Neural progenitor cell (in vitro differentiated cells): ENCODE measurements at regions not wholly inside any gene's neighbourhood (a gene's known extent, or its start where the extent isn't known, plus 50 kb on each side); places are given as distances from the start of the nearest gene placed in this dataset.
"Not testable (repeated sequence)": the region's sequence is repeated elsewhere in the genome, so short reads cannot be mapped to it uniquely, and the experiment has no call there.

Experiments
- DNase-seq: peaks from one replicate; pipeline ENCODE4 v3.0.0-alpha.2; 2016; ENCODE audit warnings: low spot score
- H2AFZ ChIP-seq: fragments of 200-600 bp; sonication (generic); replicated peaks from 2 replicates; pipeline ENCODE4 v1.6.1; 2016; ENCODE audit warnings: antibody characterized with exemption
- H3F3A ChIP-seq: fragments of 200-600 bp; sonication (generic); 2 replicates; pipeline ENCODE4 v1.6.1; 2016; ENCODE audit warnings: antibody characterized with exemption, low read depth
- H3K27ac ChIP-seq: fragments of 200-600 bp; sonication (generic); 2 replicates; pipeline ENCODE4 v1.5.1; 2016; ENCODE audit warnings: mild to moderate bottlenecking
- H3K27me3 ChIP-seq: fragments of 200-600 bp; sonication (generic); 2 replicates; pipeline ENCODE4 v1.6.1; 2016; ENCODE audit warnings: mild to moderate bottlenecking, moderate library complexity
- H3K36me3 ChIP-seq: fragments of 200-600 bp; sonication (generic); 2 replicates; pipeline ENCODE4 v1.5.1; 2016
- H3K4me1 ChIP-seq: fragments of 200-600 bp; sonication (generic); 2 replicates; pipeline ENCODE4 v1.6.1; 2016; ENCODE audit warnings: mixed run types
- H3K4me2 ChIP-seq: fragments of 200-600 bp; sonication (generic); 2 replicates; pipeline ENCODE4 v1.6.1; 2016
- H3K4me3 ChIP-seq: fragments of 200-600 bp; sonication (generic); 2 replicates; pipeline ENCODE4 v1.5.1; 2016
- H3K79me2 ChIP-seq: fragments of 200-600 bp; sonication (generic); 2 replicates; pipeline ENCODE4 v1.6.1; 2016; ENCODE audit warnings: low read depth
- H3K9ac ChIP-seq: fragments of 200-600 bp; sonication (generic); 2 replicates; pipeline ENCODE4 v1.6.1; 2016
- H3K9me3 ChIP-seq: fragments of 200-600 bp; sonication (generic); 2 replicates; pipeline ENCODE4 v1.5.1; 2016; ENCODE audit warnings: low read depth
- H4K20me1 ChIP-seq: fragments of 200-600 bp; sonication (generic); 2 replicates; pipeline ENCODE4 v1.6.1; 2016; ENCODE audit warnings: low read depth
- H3K27ac Mint-ChIP-seq: 3 replicates; pipeline ENCODE4 v1.8.0; 2021; ENCODE audit warnings: mixed read lengths
- H3K27me3 Mint-ChIP-seq: 2 replicates; pipeline ENCODE4 v1.8.0; 2022; ENCODE audit warnings: low read depth, mild to moderate bottlenecking, inconsistent platforms, moderate library complexity, mixed read lengths; ENCODE audit not compliant: insufficient read depth
- H3K36me3 Mint-ChIP-seq: 3 replicates; pipeline ENCODE4 v1.8.0; 2021; ENCODE audit warnings: mixed read lengths
- H3K4me1 Mint-ChIP-seq: 3 replicates; pipeline ENCODE4 v1.8.0; 2021; ENCODE audit warnings: mixed read lengths
- H3K4me3 Mint-ChIP-seq: 3 replicates; pipeline ENCODE4 v1.8.0; 2021; ENCODE audit warnings: mild to moderate bottlenecking, moderate library complexity, mixed read lengths
- H3K9me3 Mint-ChIP-seq: 3 replicates; pipeline ENCODE4 v1.8.0; 2020; ENCODE audit warnings: mixed read lengths
- EZH2 ChIP-seq: fragments of 200-600 bp; sonication (generic); IDR thresholded peaks from 2 replicates; pipeline ENCODE4 v1.6.1; 2017; ENCODE audit warnings: antibody characterized with exemption, mild to moderate bottlenecking, moderate library complexity
- EZH2phosphoT487 ChIP-seq: fragments of 200-600 bp; sonication (generic); IDR thresholded peaks from 2 replicates; pipeline ENCODE4 v1.6.1; 2017; ENCODE audit warnings: antibody characterized with exemption
- TF ChIP-seq, protein P1 (sequence below): fragments of 200-600 bp; sonication (generic); IDR thresholded peaks from 2 replicates; pipeline ENCODE4 v1.5.1; 2017; ENCODE audit warnings: antibody characterized with exemption, mild to moderate bottlenecking

DNA sequence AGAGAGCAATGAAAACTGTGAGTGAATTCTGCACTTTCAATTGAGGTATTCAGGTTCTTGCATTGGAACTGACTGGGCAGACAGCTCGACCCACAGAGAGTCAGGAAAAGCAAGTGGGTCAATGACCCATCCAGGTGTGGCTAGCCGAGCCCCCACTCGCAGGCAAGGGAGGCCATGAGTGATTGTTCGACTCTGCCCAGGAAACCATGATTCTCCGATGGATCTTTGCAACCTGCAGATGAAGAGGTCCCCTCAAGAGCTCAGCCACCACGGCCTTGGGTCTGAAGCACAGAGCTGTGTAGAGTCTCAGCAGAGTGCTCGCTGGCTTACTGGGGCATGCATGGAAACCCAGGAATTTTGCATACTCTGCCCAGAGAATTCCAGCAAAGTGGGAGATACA, 4215.4 kb upstream of the OR11H1 start:
- H3K36me3 Mint-ChIP-seq, H3K27ac Mint-ChIP-seq, H3K36me3 ChIP-seq, H3K27me3 Mint-ChIP-seq, H3K4me2 ChIP-seq, H3K9ac ChIP-seq, H3K4me1 ChIP-seq, H3K27ac ChIP-seq, H2AFZ ChIP-seq, DNase-seq, H4K20me1 ChIP-seq, H3K27me3 ChIP-seq, H3K4me3 ChIP-seq, H3F3A ChIP-seq, H3K4me3 Mint-ChIP-seq, H3K4me1 Mint-ChIP-seq, H3K79me2 ChIP-seq: not testable (repeated sequence)
- H3K9me3 ChIP-seq, result peaks cover 56% of the 10 kb centered on the region
- peaks cover 61% of the 10 kb centered on the region for H3K9me3 Mint-ChIP-seq

- not testable (repeated sequence) for H3K36me3 Mint-ChIP-seq
- H3K9me3 ChIP-seq, result peaks cover 53% of the 10 kb centered on the region
- peaks cover 55% of the 10 kb centered on the region for H3K9me3 Mint-ChIP-seq
These were observed 4214.8 kb upstream of the OR11H1 start for GRCh38 chr22:11313040-11313759.

GRCh38 chr22:11318633-11319032, 4209.4 kb upstream of the OR11H1 start:
- not testable (repeated sequence) for H3K27me3 Mint-ChIP-seq, H3K4me3 ChIP-seq, DNase-seq, H3K79me2 ChIP-seq, H3K27ac ChIP-seq, H3K4me1 Mint-ChIP-seq, H3K27me3 ChIP-seq, H3K4me1 ChIP-seq, H3K9ac ChIP-seq, H3F3A ChIP-seq, H4K20me1 ChIP-seq, H3K36me3 Mint-ChIP-seq, H3K36me3 ChIP-seq, H3K4me2 ChIP-seq, H3K27ac Mint-ChIP-seq, H2AFZ ChIP-seq, H3K4me3 Mint-ChIP-seq
- peaks cover 39% of the 10 kb centered on the region for H3K9me3 ChIP-seq
- H3K9me3 Mint-ChIP-seq, result peaks cover 30% of the 10 kb centered on the region

More at GRCh38 chr22:11313040-11313759, 4214.8 kb upstream of the OR11H1 start:
- H4K20me1 ChIP-seq, H3K4me1 ChIP-seq, H3K27me3 Mint-ChIP-seq, H3K36me3 ChIP-seq, H2AFZ ChIP-seq, H3K9ac ChIP-seq, H3K4me1 Mint-ChIP-seq, DNase-seq, H3K4me2 ChIP-seq, H3K27ac ChIP-seq, H3K79me2 ChIP-seq, H3K4me3 Mint-ChIP-seq, H3K4me3 ChIP-seq, H3F3A ChIP-seq, H3K27ac Mint-ChIP-seq, H3K27me3 ChIP-seq: not testable (repeated sequence)

DNA sequence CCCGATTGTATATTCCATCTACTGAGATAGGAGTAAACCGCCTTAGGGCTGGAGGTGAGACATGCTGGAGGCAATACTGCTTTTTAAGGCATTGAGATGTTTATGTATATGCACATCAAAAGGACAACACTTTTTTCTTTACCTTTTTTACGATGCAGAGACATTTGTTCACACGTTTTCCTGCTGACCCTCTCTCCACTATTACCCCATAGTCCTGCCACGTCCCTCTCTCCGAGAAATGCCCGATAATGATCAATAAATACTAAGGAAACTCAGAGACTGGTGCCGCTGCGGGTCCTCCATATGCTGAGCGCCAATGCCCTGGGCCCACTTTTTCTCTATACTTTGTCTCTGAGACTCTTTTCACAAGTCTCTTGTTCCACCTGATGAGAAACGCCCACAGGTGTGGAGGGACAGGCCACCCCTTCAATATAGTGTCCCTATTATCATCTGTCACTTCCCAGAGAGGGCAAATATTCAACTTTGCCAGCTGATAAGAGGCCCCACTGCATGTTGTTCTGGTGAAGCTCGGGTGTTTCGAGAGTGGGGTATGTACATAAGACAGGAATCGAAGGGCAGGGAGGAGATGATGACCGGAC, 4203.5 kb upstream of the OR11H1 start:
- not testable (repeated sequence) for H3K27me3 Mint-ChIP-seq, H3K4me3 Mint-ChIP-seq, H3K4me1 Mint-ChIP-seq, H3K36me3 Mint-ChIP-seq, H3K27ac Mint-ChIP-seq, H4K20me1 ChIP-seq, H3K4me2 ChIP-seq, H2AFZ ChIP-seq, H3K36me3 ChIP-seq, DNase-seq, H3F3A ChIP-seq, H3K79me2 ChIP-seq, H3K4me3 ChIP-seq, H3K27me3 ChIP-seq, H3K4me1 ChIP-seq, H3K9ac ChIP-seq, H3K27ac ChIP-seq
- peaks cover 47% of the 10 kb centered on the region for H3K9me3 Mint-ChIP-seq
- peaks cover 43% of the 10 kb centered on the region for H3K9me3 ChIP-seq

DNA sequence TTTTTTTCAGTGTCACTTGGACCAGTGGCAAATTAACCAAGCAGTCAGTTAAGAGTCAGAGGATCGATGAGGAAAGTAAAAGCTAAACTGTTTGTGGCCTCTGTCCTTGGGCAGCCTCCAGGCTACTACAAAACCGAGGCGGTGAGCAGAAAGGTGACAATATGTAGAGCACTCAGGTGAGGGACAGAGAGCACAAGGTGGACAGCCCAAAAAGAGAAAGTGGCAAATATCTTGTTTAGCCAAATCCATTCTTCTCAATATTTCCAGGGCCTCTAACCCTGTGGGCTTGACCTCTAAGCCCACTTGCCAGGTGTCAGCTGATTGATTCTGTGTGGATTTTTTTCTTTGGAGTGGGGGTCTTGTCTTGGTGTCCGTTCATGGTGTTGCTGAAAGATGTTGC, 4202.2 kb upstream of the OR11H1 start:
- H3K4me1 Mint-ChIP-seq, result no peaks in the 10 kb centered on the region
- peaks cover 2% of the 10 kb centered on the region for H3K27me3 Mint-ChIP-seq
- H3K36me3 ChIP-seq, result no peaks in the 10 kb centered on the region
- H3K4me3 Mint-ChIP-seq, result no peak overlapping the region
- H3K36me3 Mint-ChIP-seq, result no peaks in the 10 kb centered on the region
- H3K4me3 ChIP-seq, result no peak overlapping the region
- peaks cover 50% of the 10 kb centered on the region for H3K9me3 ChIP-seq
- H3K27ac Mint-ChIP-seq, result no peak overlapping the region
- no peaks in the 10 kb centered on the region for H3F3A ChIP-seq
- no peaks in the 10 kb centered on the region for H3K4me1 ChIP-seq
- no peak overlapping the region for H3K9ac ChIP-seq
- H3K79me2 ChIP-seq, result no peaks in the 10 kb centered on the region
- H4K20me1 ChIP-seq, result no peaks in the 10 kb centered on the region
- H3K9me3 Mint-ChIP-seq, result peaks cover 54% of the 10 kb centered on the region
- H3K27me3 ChIP-seq, result no peaks in the 10 kb centered on the region
- no peak overlapping the region for H3K4me2 ChIP-seq
- DNase-seq, result no peak
- TF ChIP-seq, protein P1, sequence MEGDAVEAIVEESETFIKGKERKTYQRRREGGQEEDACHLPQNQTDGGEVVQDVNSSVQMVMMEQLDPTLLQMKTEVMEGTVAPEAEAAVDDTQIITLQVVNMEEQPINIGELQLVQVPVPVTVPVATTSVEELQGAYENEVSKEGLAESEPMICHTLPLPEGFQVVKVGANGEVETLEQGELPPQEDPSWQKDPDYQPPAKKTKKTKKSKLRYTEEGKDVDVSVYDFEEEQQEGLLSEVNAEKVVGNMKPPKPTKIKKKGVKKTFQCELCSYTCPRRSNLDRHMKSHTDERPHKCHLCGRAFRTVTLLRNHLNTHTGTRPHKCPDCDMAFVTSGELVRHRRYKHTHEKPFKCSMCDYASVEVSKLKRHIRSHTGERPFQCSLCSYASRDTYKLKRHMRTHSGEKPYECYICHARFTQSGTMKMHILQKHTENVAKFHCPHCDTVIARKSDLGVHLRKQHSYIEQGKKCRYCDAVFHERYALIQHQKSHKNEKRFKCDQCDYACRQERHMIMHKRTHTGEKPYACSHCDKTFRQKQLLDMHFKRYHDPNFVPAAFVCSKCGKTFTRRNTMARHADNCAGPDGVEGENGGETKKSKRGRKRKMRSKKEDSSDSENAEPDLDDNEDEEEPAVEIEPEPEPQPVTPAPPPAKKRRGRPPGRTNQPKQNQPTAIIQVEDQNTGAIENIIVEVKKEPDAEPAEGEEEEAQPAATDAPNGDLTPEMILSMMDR, result no peak
- TF ChIP-seq EZH2, result no peak
- no peak for TF ChIP-seq EZH2phosphoT487
- H3K27ac ChIP-seq, result no peak overlapping the region
- no peak overlapping the region for H2AFZ ChIP-seq

- peaks cover 74% of the 10 kb centered on the region for H3K9me3 Mint-ChIP-seq
- not testable (repeated sequence) for H3K4me1 ChIP-seq, H3K4me3 Mint-ChIP-seq, H3K4me3 ChIP-seq, H3K4me2 ChIP-seq, H3K27me3 Mint-ChIP-seq, H3K4me1 Mint-ChIP-seq, H3K9ac ChIP-seq, H2AFZ ChIP-seq, H4K20me1 ChIP-seq, H3K36me3 ChIP-seq, H3K27ac Mint-ChIP-seq, H3K27ac ChIP-seq, H3F3A ChIP-seq, H3K27me3 ChIP-seq, H3K79me2 ChIP-seq, H3K36me3 Mint-ChIP-seq, DNase-seq
- H3K9me3 ChIP-seq, result peaks cover 42% of the 10 kb centered on the region
These were observed 4186.5 kb upstream of the OR11H1 start for GRCh38 chr22:11341387-11342068.

DNA sequence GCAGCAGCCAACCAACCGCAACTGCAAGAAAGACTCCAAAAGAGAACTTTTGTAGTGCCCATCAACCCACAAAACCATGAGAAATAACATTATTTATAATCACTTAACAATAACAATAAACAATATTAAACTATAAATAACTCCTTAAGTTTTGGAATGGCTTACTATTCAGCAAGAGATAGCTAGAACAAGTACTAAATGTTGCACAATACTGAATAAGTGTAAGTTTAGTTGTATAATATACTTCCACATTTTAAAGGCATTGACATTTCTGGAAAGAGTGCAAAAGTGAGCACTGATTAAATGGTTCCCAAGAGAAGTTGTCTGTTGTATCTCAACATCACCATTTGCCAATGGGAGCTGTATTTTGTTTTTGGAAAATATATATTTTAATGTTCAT, 4176.8 kb upstream of the OR11H1 start:
- H3K9me3 ChIP-seq, result peaks cover 58% of the 10 kb centered on the region
- not testable (repeated sequence) for DNase-seq, H3K36me3 ChIP-seq, H2AFZ ChIP-seq, H3K4me3 Mint-ChIP-seq, H3K9ac ChIP-seq, H3K27me3 ChIP-seq, H3K4me1 ChIP-seq, H3K27ac Mint-ChIP-seq, H3K36me3 Mint-ChIP-seq, H3K79me2 ChIP-seq, H3K27ac ChIP-seq, H3K4me3 ChIP-seq, H3K4me1 Mint-ChIP-seq, H4K20me1 ChIP-seq, H3K4me2 ChIP-seq, H3K27me3 Mint-ChIP-seq, H3F3A ChIP-seq
- H3K9me3 Mint-ChIP-seq, result peaks cover 62% of the 10 kb centered on the region
